GM19452 (cell line): ENCODE measurements at regions not wholly inside any gene's neighbourhood (a gene's known extent, or its start where the extent isn't known, plus 50 kb on each side); places are given as distances from the start of the nearest gene placed in this dataset.

Source experiments
- ATAC-seq: cut with Tn5 transposase; IDR thresholded peaks from one replicate; pipeline ENCODE4 v1.9.1; 2021; ENCODE audit not compliant: unreplicated experiment

DNA sequence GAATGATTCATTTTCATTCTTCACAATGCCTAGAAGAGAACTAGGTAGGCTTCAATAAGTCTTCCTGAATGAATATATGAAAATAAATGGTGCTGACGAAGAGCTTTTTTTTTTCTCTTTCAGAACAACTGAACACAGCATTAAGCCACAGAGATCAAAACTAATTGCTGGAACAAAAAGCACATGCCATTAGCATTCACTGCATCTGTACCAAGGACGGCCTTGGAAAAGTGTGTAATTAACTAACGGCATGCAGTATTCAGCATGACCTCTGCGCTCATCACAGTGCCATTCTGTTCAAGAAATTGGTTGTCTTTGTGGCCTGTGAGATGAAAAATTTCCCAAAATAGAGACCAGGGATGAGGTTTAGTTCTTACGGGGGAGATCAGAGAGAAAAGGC is 99.3 kb downstream of the NUDT12 start:
- no peak for ATAC-seq

GRCh38 chr5:103461243-103461642 is 101.3 kb downstream of the NUDT12 start:
- ATAC-seq: no peak

DNA sequence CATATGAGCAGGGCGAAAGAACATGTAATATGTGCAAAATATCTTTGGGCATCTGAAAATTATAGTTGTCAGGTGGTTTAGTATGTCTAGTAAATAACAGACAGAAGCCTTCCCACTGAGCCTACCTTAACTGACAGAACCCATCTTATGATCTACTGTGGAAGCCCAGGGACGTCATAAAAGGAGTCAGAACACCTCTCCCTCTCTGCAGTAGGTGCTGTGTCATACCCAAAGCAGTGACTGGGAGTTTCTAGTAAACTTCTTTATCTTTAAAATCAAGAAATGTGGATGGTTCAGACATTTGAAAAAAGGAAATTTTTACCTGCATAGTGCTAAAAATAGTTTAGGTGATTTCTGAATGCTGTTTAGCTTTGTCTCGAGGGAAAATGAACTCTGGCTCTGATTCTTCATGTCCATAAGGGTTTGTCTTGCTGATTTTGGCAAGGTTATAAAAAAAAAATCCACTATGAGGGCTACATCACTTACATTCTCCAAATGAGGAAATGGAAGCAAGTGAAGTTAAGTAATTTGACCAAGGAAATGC is 104.0 kb downstream of the NUDT12 start:
- ATAC-seq: no peak

GRCh38 chr5:103456476-103456875 is 106.1 kb downstream of the NUDT12 start:
- ATAC-seq: no peak

DNA sequence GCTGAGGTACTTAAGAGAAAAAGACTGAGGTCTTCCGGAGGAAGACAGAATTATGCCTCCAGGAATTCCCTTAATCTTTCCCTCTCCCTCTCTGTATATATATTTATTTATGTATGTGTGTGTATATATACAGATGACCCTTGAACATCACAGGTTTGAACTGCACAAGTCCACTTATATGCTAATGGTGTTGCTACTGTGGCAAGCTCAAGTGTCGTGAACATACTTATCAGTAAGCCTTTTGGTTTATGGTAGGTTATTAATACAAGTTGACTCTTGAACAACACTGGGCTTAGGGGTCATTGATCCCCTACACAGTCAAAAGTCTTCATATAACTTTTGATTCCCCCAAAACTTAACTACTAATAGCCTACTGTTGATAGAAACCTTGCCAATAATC is 106.8 kb downstream of the NUDT12 start:
- ATAC-seq: no peak

GRCh38 chr5:103454770-103455169 is 107.8 kb downstream of the NUDT12 start:
- ATAC-seq: no peak

DNA sequence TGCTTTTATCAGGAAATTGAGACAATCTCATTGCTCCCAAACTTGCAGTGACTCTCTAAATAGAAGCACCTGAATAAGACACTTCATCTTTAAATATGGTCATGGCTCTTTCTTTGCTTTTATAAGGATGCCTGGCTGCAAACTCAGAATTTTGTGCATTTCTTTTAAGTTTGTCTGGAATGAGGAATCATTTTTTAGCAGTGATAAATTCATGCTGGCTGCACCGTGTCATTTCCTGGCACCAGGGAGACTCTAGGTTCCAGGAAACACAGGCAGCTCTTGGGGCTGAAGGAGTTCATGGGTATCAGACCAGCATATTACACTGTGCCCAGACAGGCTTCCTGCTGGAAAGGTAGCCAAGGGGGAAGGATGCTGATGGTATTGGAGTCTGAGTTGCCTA is 109.9 kb downstream of the NUDT12 start:
- no peak for ATAC-seq

GRCh38 chr5:103452089-103452488 is 110.5 kb downstream of the NUDT12 start:
- no peak for ATAC-seq

DNA sequence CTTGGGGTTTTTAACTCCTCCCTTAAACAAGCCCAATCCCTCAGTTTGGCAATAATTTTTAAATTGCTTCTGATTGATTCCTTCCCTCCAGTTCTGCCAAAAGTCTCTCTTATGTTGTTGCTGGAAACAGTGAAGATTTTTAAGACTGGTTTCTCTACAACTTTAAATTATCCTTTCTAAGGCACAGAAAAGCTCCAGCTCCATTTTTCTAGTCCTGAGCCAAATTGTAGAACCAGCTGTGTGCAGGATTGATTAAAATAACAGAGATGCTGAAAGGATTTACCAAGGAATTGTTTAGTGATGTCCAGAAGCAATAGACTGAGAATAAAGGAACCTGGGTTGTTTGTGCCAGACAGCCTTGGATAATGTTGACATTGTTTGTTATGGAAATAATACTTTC is 111.3 kb downstream of the NUDT12 start:
- ATAC-seq: no peak

- no peak for ATAC-seq
Observed at GRCh38 chr5:103450333-103451061, 112.1 kb downstream of the NUDT12 start.

DNA sequence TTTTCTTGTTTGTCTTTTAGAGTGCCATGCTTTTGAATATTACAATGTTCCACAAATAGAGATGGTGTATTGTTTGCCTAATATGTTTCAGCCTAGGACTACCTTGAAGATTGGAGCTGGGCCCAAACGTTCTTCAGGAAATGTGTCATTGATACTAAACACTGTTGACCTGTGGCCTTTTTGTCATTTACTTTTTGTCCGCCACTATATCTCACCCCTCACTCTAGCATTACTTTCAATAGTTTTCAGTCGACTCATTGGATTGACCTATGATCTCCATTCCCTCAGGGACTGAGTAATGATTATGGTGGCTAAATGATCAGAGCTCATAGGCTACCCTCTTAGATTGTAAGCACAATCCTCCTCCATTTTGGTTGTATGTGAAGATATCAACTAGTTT is 115.8 kb downstream of the NUDT12 start:
- no peak for ATAC-seq

DNA sequence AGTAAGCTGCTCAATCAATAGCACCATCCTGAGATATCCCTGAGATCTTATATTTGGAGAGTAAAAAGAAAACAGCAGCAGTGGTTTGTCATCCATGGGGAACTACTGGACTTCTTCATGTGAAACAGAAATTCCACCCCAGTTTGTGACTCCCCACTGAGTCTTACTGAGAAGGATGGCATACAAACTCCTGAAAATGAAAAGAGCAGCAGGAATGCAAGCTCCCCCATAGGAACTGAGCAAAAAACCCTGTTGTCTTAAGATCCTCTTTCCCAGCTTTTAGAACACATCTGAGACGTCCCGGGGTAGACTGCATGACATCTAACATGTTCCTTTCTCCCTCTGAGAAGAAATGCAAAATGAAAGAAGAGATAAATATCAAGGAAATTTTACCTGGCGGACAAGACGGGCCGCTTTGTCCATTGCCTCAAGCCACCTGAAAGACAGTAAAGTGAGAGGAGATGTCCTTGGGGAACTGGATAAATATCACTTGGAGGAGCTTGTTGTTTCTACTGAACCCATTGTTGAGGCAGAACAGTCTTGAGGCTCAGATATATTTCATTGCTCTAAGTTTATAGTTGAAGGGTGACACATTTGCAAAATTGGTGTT is 117.1 kb downstream of the NUDT12 start:
- ATAC-seq: no peak

- peak; percentile 65 for ATAC-seq
Observed at GRCh38 chr5:103444333-103445038, 118.1 kb downstream of the NUDT12 start.

DNA sequence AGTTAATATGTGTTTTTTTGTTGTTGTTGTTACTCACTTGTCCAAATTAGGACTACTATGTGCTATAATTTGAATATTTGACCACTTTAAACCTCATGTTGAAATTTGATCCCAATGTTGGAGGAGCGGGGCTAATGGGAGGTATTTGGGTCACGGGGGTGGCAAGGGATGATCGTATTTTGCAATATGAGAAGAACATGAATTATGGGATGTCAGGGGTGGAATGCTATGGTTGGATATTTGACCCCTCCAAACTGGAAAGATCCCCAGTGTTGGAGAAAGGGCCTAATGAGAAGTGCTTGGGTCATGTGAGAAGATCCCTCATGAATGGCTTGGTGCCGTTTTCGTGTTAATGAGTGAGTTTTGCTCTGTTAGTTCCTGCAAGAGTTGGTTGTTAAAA is 119.8 kb downstream of the NUDT12 start:
- no peak for ATAC-seq

DNA sequence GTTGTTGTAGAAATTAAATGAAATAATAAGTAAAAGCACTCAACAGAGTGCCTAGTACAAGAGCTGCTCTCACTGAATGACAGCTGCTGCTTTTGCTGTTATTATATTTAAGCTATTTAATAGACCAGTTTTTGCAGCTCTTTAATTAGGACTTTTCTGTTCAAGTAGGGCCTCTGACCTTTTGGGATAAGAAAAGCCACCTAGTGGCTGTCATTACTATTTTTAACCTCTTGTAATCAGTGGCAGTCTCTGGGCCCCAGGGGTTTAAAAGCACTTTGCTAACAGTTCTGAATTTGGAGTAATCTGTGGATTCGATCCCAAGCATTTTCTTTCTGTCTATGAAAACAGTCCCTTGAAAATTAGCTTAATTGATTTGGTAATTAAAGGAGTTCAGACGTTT is 121.1 kb downstream of the NUDT12 start:
- ATAC-seq: no peak

DNA sequence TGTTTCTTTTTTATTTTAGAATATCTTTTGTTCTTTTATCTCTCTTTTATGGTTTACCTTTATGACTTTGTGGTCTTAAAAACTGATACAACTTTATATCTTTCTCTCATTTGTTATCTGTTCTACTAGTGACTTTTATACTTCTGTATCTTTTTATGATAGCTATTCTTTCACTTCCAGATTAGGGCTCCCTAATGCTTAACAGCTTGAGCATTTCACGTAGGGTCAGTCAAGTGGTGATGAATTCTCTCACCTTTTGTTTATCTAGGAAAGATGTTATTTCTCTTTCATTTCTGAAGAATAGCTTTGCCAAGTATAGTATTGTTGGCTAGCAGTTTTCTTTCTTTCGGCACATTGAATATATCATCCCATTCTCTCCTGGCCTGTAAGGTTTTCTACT is 123.6 kb downstream of the NUDT12 start:
- ATAC-seq: no peak

DNA sequence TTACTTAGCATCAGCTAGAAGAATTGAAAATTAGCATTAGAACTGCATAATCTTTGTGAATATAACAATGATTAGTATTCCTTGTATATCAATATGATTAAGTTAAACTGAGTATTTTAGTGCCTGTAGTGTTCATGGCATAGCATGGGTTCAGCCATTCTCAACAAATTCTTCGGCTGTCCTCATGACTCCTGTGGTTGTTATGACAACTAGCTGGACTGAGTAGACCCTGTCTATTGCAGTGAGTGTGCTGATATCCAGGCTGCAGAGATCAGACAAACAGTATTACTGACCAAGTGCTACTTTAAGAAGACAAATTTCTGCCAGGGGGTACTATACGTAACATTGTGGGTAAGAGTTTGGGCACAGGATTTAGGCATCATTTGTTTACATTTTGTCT is 125.9 kb downstream of the NUDT12 start:
- ATAC-seq: no peak

DNA sequence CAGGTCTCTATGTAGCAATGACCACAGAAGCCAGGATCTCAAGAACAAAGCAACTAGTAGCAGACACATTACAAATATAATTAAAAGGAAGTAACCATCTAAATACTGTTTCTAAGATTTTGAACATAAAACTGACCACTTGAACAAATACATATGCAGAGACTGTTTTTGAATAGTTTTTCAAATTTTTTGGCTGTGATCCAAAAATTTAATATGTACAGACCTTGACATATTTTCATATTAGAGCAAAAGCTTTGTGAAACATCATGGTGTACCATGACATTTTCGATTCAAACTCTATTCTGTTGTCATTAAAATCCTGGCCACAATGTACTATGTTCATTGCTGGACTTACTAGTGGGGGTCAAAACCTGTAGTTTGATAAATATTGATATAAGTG is 126.5 kb downstream of the NUDT12 start:
- no peak for ATAC-seq

GRCh38 chr5:103435136-103435889 is 127.3 kb downstream of the NUDT12 start:
- ATAC-seq: no peak

GRCh38 chr5:103434057-103434456 is 128.5 kb downstream of the NUDT12 start:
- ATAC-seq: no peak

- no peak for ATAC-seq
Observed at GRCh38 chr5:103433211-103433610, 129.4 kb downstream of the NUDT12 start.
